ENCODE measurements at regions not wholly inside any gene's neighbourhood (a gene's known extent, or its start where the extent isn't known, plus 50 kb on each side); places are given as distances from the start of the nearest gene placed in this dataset.
"Not testable (repeated sequence)": the region's sequence is repeated elsewhere in the genome, so short reads cannot be mapped to it uniquely, and the experiment has no call there.

- no peak for DNase-seq
Observed at GRCh38 chr18:60200558-60200957, 172.0 kb downstream of the MC4R start.

- no peak for DNase-seq
Observed at GRCh38 chr18:60199505-60199904, 173.1 kb downstream of the MC4R start.

GRCh38 chr18:60197671-60198462 is 174.7 kb downstream of the MC4R start:
- DNase-seq, result peak; percentile 38

GRCh38 chr18:60196836-60197606 is 175.6 kb downstream of the MC4R start:
- no peak for DNase-seq

GRCh38 chr18:60193780-60194179 is 178.8 kb downstream of the MC4R start:
- DNase-seq, result no peak

- DNase-seq, result no peak
Observed at GRCh38 chr18:60191926-60192325, 180.6 kb downstream of the MC4R start.

- no peak for DNase-seq
Observed at GRCh38 chr18:60189856-60190255, 182.7 kb downstream of the MC4R start.

GRCh38 chr18:60188958-60189357 is 183.6 kb downstream of the MC4R start:
- no peak for DNase-seq

- DNase-seq, result no peak
Observed at GRCh38 chr18:60182223-60182622, 190.4 kb downstream of the MC4R start.

GRCh38 chr18:60180671-60181070 is 191.9 kb downstream of the MC4R start:
- DNase-seq, result no peak

GRCh38 chr18:60178224-60178623 is 194.4 kb downstream of the MC4R start:
- not testable (repeated sequence) for DNase-seq

- no peak for DNase-seq
Observed at GRCh38 chr18:60176259-60176658, 196.3 kb downstream of the MC4R start.

- DNase-seq, result no peak
Observed at GRCh38 chr18:60174832-60175231, 197.7 kb downstream of the MC4R start.

- DNase-seq, result no peak
Observed at GRCh38 chr18:60172030-60172429, 200.5 kb downstream of the MC4R start.

GRCh38 chr18:60163622-60164021 is 209.0 kb downstream of the MC4R start:
- DNase-seq, result no peak

GRCh38 chr18:60162388-60162787 is 210.2 kb downstream of the MC4R start:
- no peak for DNase-seq

- DNase-seq, result no peak
Observed at GRCh38 chr18:60157810-60158209, 214.8 kb downstream of the MC4R start.

GRCh38 chr18:60153376-60153775 is 219.2 kb downstream of the MC4R start:
- no peak for DNase-seq

GRCh38 chr18:60149316-60149715 is 223.3 kb downstream of the MC4R start:
- DNase-seq, result no peak

- DNase-seq, result no peak
Observed at GRCh38 chr18:60147323-60147722, 225.3 kb downstream of the MC4R start.

GRCh38 chr18:60146220-60146960 is 226.2 kb downstream of the MC4R start:
- DNase-seq, result no peak

- DNase-seq, result no peak
Observed at GRCh38 chr18:60145776-60146175, 226.8 kb downstream of the MC4R start.

GRCh38 chr18:60134806-60135205 is 235.0 kb downstream of the PMAIP1 start:
- DNase-seq, result no peak

GRCh38 chr18:60130284-60130683 is 230.5 kb downstream of the PMAIP1 start:
- DNase-seq, result no peak

All from DMS 273 treated with DMSO at 0.1 percent for 48 hours (cell line).